ENCODE measurements at regions not wholly inside any gene's neighbourhood (a gene's known extent, or its start where the extent isn't known, plus 50 kb on each side); places are given as distances from the start of the nearest gene placed in this dataset.
"Not testable (repeated sequence)": the region's sequence is repeated elsewhere in the genome, so short reads cannot be mapped to it uniquely, and the experiment has no call there.

DNA sequence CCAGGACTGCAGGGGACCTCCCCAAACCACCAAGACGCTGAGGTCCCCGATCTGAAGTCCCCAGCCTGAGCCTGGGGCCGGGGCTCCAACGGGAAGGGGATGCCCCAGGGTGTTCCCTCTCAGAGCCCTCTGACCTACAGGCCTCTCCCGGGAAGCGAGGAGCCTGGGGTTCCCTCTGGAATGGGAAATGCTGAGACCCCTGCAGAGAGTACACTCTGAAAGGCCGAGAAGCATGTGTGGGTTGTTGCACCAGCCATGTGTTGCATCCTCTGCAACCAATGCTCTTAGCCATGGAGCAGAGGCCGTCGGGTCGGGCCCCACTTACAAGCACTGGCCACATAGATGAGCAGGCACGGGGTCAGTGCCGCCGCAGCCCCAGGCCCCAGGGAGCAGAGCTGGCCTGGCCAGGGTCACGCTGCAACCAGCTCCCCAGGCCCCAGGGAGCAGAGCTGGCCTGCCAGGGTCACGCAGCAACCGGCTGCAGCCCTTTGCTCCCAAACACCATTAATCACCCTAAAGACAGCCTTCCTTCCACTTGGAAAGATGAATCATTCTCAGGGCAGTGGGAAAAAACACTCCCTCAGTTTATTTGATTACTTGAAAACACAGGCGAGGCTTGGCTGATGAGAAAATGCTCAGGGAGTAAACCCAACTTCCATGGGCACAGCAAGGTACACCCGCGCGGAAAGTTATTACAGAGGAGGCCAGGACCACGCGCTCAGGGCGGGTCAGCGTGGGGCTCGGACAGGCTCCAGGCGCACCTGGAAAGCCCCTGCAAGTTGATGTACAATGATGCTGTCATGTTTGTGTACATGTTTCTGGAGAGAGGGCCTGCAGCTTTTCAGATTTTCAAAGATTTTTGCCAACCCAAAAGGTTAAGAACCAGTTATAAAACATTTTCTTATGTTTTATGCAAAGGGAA is 78.0 kb upstream of the AFDN start:
- DNase-seq (ENCODE audit: low read depth in 4 of 4, low spot score in 2 of 4) = no peak

DNA sequence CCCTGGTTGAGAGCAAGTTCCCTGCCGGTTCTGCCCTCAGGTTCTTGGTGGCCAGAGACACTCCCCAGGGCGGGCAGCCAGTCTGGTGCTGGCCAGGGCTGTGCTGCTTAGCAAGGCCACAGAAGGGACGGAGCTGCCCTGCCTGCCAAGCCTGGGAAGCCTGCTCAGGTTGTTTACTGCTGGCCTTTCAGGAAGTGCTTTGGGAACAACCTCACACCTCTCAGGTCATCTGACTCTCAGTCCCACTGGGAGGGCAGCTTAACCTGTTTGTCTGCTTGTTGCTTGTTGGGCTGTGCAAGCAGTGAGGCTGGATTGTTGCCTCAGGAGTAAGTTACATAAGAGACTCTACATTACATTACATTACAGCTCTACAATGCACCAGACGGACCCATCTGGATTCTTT is 75.8 kb upstream of the AFDN start:
- DNase-seq (ENCODE audit: low read depth in 4 of 4, low spot score in 2 of 4) = peak in 3 of 4 donors; percentile 34 to 76 (median 41)

DNA sequence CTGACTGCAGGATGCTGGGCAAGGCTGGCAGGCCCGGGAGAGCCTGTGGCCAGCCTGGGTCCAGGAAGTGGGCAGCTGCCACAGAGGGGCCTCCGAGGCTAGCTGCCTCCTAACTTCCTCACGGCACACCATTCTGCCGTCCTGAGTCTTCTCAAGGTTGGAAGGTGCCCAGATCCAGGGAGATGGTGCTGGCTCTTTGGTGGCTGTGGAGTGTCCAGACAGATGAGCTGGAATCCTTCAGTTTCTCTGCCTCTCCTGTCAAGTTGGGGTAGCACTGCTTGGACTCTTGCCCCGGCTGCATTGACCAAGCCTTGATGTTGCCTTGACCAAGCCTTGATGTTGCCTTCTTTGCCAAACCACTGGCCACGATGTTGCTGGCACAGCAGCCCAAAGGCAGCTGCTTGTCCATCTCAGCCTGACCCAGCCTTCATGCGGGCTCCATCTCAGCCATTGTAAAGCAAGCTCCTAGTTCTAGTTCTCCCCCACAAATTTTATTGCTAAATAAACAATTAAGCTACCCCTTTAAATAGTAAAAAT is 75.1 kb upstream of the AFDN start:
- DNase-seq (ENCODE audit: low read depth in 4 of 4, low spot score in 2 of 4) = no peak

DNA sequence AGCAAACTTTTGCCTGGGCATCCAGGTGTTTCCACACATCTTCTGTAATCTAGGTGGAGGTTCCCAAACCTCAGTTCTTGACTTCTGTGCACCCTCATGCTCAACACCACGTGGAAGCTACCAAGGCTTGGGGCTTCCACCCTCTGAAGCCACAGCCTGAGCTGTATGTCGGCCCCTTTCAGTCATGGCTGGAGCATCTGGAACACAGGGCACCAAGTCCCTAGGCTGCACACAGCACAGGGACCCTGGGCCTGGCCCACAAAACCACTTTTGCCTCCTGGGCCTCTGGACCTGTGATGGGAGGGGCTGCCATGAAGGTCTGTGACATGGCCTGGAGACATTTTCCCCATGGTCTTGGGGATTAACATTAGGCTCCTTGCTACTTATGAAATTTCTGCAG is 73.4 kb upstream of the AFDN start:
- not testable (repeated sequence) for DNase-seq (ENCODE audit: low read depth in 4 of 4, low spot score in 2 of 4)

DNA sequence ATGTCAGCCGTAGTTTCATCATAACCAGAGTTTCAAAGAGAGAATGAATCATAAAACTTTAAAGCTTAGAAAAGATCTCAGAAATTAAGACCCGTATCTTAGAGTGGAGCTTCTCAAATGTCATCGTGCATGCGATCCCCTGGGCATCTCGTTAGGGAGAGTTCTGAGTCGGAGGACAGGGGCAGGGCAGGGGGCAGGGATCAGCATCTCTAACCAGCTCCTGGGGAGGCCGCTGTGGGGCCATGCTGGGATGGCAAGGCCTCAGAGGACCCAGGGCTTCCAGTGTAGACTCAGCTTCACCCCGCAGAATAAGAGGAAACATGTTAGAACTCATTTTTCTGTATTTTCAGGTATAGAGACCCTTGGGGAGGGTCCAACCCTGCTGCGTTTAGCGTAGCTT is 72.0 kb upstream of the AFDN start:
- DNase-seq (ENCODE audit: low read depth in 4 of 4, low spot score in 2 of 4) = no peak

DNA sequence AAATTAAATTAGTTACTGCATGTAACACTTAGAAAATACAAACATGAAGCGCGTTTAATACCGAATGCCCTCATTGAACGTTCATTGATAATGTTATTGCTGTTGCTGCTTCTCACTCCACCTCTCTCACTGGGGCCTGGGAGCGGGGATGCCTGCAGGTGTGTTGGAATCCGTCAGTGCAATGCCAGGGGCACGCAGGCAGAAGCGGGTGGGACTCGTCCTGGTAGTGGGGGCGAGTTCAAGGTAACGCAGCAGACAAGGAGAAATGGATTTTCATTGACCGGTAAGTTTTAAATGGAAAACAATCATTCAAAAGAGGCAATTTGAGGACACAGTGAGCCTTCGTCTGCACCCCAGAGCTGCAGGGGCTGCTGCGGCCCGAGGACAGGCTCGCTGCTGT is 71.2 kb upstream of the AFDN start:
- DNase-seq (ENCODE audit: low read depth in 4 of 4, low spot score in 2 of 4) = no peak

DNA sequence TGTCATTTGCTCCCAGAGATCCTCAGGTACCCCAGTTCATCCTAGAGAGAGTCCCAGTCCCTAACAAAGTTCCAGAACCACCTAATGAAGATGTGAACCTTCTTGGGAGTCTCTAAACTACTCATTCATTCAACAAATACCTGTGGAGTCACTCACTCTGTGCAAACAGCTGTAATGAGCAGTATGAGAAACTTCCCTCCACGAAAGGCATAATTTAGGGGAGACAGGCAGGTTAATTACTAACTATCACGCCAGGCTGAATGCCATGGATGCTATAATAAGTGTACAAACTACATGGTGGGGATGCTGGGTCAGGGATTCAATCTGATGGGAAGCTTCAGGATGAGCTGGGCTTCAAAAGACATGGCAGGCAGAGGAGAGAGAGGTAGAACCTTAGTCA is 70.1 kb upstream of the AFDN start:
- no peak for DNase-seq (ENCODE audit: low read depth in 4 of 4, low spot score in 2 of 4)

DNA sequence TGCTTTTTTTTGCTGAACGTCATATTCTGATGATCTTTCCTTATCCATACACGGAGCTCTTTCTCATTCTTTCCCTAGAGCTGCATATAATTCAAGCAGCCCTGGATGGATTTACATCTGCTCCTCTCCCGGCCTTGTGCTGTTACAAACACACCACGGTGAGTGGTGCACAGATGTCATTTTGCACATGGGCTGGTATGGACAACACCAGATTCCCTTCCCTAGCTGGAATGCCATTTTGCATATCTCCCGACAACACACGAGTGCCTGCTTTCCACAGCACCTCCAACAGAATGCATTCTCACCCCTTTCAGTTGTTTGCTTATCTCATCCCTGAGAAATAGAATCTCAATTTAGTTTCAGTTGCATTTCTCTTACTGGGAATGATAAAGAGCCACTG is 69.5 kb upstream of the AFDN start:
- no peak for DNase-seq (ENCODE audit: low read depth in 4 of 4, low spot score in 2 of 4)

DNA sequence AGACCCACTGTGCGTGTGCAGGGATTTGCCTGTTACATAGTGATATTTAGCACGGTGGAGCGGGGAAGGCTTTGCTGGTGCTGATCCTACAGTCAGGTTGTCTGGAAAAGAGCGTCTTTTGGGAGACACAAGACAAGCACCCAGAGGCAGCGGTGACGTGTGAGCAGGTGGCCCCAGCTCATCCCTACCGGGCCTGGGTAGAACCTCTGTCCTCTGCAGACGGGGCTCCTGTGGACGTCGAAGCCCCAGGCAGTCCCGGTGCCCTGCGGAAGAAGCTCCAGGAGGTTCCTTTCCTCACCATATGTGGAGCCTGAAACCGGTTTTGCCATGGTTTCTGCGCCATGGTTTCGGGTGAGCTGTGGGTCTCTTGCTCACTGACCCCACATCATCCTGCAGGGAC is 68.9 kb upstream of the AFDN start:
- no peak for DNase-seq (ENCODE audit: low read depth in 4 of 4, low spot score in 2 of 4)

DNA sequence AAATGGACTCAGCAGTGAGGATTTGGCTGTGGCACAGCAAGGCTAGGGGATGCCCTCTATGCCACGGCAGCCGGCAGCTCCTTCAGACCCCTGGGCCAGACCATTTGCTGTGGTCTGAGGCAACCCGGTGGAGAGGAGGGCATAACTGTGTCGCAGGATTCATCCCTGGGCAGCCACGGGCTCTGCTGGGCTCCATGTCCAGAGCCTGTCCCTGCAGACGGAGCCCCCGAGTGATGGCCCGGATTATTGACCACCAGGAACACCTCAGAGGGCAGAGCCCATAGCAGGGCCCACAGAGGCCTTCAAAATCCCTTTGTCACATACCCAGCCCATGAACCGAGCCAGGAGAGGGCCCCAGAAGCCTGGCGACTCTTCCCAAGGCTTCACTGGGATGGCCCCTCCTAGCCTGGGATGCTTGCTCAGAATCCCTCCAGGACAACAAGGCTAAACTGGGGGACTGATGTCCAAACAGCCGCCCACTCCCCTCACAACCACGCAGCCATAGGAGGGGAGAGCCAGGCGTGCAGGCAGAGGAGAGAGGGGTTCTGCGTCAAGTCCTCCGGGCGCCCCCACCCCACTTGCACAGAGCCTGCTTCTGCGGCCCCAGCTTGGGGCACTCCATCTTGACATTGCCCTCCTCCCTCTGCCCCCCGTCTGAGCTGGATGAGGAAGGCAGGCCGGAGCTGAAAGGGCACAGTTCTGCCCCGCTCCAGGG is 68.2 kb upstream of the AFDN start:
- DNase-seq (ENCODE audit: low read depth in 4 of 4, low spot score in 2 of 4) = no peak

DNA sequence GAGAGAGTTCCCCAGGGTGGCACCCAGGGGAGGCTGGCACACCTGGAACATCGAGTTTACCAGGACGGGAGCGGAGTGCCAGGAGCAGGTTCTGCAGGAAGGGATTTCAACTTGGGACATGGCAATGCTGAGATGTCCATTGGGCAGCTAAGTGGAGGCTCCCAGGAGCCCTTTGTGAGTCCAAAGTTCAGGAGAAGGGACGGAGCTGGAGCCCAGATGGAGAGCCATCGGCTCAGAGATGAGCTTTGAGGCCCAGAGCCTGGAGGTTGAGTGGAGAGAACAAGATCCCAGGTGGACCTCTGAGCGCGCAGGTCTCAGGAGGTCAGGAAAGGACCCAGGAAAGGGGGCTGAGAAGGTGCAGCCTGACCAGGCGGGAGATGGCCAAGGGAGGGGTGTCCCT is 67.5 kb upstream of the AFDN start:
- no peak for DNase-seq (ENCODE audit: low read depth in 4 of 4, low spot score in 2 of 4)

DNA sequence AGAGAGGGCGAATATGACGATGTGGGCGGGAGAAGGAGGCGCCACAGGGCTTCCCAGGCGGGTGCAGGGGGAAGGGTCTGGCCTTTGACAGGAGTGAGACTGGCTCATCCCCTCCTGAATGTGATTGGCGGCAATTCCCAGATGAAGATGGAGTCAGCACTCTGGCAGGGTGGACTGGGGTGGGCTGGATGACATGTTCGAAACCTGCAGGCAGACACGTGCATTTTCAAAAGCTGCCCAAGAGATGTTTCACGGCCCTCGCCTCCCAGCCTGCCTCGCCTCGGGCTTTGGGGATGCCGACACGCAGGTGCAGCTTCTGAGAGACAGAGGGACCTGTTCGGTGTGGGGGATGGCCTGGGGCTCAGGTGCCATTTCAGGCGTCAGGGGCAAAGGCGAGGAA is 66.8 kb upstream of the AFDN start:
- DNase-seq (ENCODE audit: low read depth in 4 of 4, low spot score in 2 of 4) = no peak

DNA sequence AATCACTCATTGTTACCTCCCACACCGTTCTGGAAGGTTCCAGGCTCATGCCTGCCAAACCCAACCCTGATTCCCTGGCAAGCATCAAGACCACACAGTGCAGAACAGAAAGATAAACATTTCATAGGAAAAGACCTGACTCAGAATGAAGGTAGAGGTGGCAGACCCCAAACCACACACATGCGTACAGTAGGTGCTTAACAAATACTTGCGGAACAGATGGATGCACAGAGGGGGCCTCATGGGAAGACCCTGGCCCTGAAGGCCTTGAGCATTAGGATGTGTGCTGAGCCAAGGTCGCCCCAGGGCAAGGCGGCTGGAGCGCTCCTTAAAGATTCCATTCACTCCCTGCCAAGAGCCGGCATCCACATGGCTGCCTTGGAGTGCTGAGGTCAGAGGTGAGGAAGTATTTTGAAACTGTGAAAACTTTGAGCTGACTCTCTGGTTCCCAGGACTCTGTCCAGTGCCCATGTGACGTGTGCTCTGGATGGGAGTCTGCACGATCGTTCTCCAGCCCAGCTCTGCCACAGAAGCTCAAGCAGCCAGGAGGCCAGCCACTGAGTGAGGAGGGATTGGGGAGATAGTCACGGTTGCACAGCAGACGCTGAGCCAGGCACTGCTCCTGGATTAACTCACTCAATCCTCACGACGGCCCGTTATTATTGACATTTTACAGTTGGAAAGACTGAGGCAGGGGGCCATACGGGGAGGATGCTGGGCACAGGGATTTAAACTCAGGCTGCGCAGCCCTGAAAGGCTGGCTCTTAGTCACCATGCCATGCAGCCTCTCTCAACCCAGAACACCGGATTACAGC is 65.5 kb upstream of the AFDN start:
- DNase-seq (ENCODE audit: low read depth in 4 of 4, low spot score in 2 of 4) = no peak

DNA sequence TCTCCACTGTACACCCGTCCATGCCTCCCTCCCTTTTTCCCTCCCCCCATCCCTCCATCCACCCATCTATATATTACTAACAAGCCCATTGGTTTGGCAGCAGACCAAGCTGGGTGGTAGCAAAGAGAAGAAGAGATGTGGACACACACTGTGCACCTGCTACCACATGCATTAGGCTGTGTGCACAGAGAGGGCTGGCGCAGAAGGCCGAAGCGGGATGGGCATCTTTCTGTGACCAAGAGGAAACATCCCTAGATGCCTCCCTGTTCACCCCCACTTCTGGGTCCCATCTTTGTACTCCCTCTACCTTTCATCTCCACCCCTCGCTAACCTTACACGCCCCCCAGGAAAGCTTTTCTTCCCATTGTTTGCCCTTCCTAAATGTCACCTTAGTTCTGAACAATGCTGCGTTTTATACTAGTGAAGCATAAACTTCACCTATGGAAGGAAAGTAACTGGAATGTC is 64.9 kb upstream of the AFDN start:
- no peak for DNase-seq (ENCODE audit: low read depth in 4 of 4, low spot score in 2 of 4)

DNA sequence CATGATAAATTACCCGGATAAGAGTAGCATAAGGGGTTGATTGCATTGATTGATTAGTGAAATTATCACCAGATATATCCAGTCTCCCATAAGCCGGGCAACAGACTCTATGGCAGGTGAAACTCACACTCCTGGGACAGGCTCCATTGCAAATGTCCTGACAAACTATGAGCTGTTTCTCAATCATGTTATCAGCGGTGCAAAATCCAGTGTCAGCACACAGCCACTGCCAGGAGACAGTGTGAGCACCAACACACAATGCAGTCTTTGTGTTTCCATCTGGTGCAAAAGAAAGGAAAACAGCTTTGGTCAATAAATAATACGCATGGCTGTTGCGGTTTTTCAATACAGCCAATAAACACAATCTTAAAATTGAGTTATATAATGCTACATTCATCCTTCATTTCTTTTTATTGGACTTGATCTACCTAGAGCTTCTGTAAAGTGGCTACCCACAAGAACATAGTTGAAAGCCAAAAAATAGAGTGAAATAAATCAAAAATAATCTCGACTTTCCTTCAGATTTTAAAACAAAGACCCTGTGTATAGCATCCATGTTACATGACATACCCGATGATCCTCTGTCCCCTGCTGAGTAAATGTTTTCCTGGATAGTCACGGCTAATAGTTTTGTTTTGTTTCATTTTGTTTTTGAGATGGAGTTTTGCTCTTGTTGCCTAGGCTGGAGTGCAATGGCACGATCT is 64.3 kb upstream of the AFDN start:
- DNase-seq (ENCODE audit: low read depth in 4 of 4, low spot score in 2 of 4) = no peak

DNA sequence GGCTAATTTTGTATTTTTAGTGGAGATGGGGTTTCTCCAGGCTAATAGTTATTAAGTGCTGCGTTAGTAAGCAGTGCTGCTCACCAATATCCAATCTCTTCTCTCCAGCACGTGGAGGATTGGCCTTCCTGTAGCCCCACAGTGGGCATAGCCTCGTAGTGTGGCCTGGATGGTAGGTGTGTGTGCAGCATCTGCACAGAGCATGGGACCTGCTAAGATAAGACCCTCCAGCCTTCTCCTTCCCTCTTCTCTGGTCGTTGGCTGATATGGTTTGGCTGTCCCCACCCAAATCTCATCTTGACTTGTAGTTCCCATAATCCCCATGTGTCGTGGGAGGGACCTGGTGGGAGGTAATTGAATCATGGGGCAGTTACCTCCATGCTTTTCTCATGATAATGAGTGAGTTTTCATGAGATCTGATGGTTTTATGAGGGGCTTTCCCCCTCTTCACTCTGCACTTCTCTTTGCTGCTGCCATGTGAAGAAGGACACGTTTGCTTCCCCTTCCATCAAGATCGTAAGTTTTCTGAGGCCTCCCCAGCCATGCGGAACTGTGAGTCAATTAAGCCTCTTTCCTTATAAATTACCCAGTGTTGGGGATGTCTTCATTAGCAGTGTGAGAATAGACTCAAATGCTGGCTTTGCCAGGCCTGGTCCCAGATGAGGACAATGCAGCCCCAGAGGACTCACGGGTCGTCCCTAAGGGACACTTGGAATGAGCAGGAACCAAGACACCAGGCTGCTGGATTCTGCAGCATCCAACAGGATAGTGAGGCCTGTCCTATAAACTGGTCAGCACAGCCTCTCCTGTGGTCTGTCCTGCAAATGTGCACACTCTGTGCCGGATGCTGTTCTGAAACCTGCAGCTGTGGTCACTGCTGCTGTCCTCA is 63.4 kb upstream of the AFDN start:
- no peak for DNase-seq (ENCODE audit: low read depth in 4 of 4, low spot score in 2 of 4)

DNA sequence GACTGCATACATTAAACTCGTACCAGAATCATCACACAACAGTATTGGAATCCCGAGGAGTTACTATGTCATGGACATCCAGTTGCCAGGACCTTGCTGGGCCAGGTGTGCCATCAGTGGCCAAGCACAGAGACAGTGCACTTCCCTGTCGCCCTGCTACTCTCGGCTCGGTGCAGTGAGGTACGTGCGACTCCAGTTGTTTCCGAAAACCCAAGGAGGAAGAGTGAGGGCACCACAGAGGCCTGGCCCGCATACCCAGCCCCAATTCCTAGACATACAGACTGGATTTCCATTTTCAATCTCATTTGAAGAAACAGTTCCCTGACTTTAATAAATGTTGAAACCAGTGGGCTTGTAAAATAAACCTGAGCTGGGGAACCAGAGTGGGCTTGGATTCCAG is 62.5 kb upstream of the AFDN start:
- DNase-seq (ENCODE audit: low read depth in 4 of 4, low spot score in 2 of 4) = no peak

DNA sequence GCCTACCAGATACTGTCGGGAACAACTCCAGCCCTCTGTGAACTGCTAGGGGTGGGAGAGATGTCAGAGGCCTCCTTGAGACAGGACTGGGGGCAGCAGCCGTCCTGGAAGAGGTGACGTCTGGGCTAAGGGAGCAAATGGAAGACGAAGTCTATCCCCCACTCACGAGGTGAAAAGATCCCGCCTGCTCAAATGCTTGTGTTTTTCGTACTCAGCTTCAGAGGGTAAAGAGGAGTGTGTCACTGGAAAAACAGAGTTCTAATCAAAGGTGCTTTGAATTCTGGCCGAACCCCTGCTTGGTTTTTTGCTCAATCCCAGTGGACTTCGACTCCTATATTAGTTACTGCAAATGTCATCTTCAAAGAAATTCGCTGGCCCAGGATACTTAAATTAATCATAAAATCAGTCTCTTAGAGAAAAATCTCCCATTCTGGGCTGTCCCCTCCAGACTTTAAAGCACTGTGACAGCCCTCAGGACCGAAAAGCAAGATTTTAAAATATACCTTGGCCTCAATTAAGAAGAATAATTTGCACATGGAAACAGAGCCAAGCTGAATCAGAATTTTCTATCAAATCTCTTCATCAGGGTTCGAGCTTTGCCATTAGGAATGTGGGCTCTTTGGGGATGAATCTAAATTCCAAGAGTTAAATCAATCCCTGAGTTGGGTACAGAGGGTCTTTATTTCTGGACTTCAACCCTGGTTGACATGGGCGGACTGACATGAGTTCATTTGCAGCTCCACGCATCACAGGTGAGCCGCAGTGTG is 61.8 kb upstream of the AFDN start:
- no peak for DNase-seq (ENCODE audit: low read depth in 4 of 4, low spot score in 2 of 4)
